Gastrocnemius medialis (tissue), 4 donors: ENCODE measurements at regions not wholly inside any gene's neighbourhood (a gene's known extent, or its start where the extent isn't known, plus 50 kb on each side); places are given as distances from the start of the nearest gene placed in this dataset.

Experiments
- CTCF ChIP-seq, 5 experiments: fragments of 450-650 bp in 3 of 5; fragments of 200-600 bp in 2 of 5; sonication (generic) in 2 of 5; IDR thresholded peaks in 4 of 5; conservative IDR thresholded peaks in 1 of 5; 1 replicate in 4 of 5; 2 replicates in 1 of 5; pipeline ENCODE4 v1.5.1; 2016 to 2019; ENCODE audit warnings: antibody characterized with exemption in 5 of 5, mild to moderate bottlenecking in 3 of 5, moderate library complexity in 3 of 5
- POLR2A ChIP-seq, 2 donors: fragments of 450-650 bp; IDR thresholded peaks; one replicate each; pipeline ENCODE4 v1.6.1; 2017; ENCODE audit warnings: antibody characterized with exemption in 2 of 2, mild to moderate bottlenecking in 2 of 2, moderate library complexity in 2 of 2

- TF ChIP-seq CTCF (IDR thresholded peaks at IDR 0.05 in 4 of 5, conservative IDR thresholded peaks at IDR 0.05 in 1 of 5), result no peak
- TF ChIP-seq POLR2A (IDR thresholded peaks at IDR 0.05), result no peak
Observed at GRCh38 chr2:217733461-217733860, 269.3 kb downstream of the TNS1 start.
